ENCODE measurements at regions not wholly inside any gene's neighbourhood (a gene's known extent, or its start where the extent isn't known, plus 50 kb on each side); places are given as distances from the start of the nearest gene placed in this dataset.

DNA sequence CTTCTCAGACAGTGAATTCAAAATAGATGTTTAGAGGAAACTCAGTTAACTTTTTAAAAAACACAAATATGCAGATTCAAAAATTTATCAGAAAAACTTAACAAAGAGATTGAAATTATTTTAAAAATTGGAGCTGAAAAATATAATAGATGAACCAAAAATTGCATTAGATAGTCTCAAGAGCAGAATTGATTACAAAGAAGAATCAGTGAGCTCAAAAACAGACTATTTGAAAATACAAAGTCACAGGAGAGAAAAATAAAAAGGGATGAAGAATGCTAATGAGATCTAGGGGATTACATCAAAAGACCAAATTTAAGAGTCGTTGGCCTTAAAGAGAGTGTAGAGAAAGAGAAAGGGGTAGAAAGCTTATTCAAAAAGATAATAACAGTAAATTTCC lies 700.5 kb downstream of the COL12A1 start:
- no peak for TF ChIP-seq POLR2A (IDR thresholded peaks at IDR 0.05; ENCODE audit: low read length)
- no peak for TF ChIP-seq GATA1 (IDR thresholded peaks at IDR 0.05; ENCODE audit: low read depth, low read length)

All from erythroblast (primary cell).